ENCODE measurements at regions not wholly inside any gene's neighbourhood (a gene's known extent, or its start where the extent isn't known, plus 50 kb on each side); places are given as distances from the start of the nearest gene placed in this dataset.

DNA sequence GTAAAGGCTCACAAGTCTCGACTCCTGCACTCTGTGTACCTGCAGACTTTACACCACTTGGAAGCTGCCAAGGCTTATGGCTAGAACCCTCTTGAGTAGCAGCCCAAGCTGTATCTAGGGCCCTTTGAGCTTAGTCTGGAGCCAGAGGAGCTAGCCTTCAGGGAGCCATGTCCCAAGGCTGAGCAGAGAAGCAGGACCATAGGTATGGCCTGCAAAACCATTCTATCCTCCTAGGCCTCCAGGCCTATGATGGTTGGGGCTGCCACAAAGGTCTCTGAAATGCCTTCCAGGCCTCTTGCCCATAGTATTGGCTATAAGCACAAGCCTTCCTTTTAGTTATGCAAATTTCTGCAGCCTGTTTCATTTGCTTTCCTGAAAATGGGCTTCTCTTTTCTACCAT lies 380.7 kb upstream of the CPXCR1 start:
- Histone ChIP-seq H3K4me3 (no peak overlapping the region), H3K4me1 (no peaks in the 10 kb centered on the region), H3K27ac (no peak overlapping the region), H3K27me3 (replicated peaks in 1 of 7) (no peaks in the 10 kb centered on the region), H3K36me3 (no peaks in the 10 kb centered on the region), H3K9me3 (peaks cover 4 to 30% (median 17%) of the 10 kb centered on the region in 8 donors)
- WGBS, 5 donors, result 64 to 89% (median 72%) methylated on average over 1 of the region's 1 CpG
- intact Hi-C loops (cut with DNase I; ENCODE audit: low total_unique reads), result no loop called here
- TF ChIP-seq POLR2AphosphoS5 (IDR thresholded peaks at IDR 0.05), result no peak
- TF ChIP-seq, protein P1, sequence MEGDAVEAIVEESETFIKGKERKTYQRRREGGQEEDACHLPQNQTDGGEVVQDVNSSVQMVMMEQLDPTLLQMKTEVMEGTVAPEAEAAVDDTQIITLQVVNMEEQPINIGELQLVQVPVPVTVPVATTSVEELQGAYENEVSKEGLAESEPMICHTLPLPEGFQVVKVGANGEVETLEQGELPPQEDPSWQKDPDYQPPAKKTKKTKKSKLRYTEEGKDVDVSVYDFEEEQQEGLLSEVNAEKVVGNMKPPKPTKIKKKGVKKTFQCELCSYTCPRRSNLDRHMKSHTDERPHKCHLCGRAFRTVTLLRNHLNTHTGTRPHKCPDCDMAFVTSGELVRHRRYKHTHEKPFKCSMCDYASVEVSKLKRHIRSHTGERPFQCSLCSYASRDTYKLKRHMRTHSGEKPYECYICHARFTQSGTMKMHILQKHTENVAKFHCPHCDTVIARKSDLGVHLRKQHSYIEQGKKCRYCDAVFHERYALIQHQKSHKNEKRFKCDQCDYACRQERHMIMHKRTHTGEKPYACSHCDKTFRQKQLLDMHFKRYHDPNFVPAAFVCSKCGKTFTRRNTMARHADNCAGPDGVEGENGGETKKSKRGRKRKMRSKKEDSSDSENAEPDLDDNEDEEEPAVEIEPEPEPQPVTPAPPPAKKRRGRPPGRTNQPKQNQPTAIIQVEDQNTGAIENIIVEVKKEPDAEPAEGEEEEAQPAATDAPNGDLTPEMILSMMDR (IDR thresholded peaks at IDR 0.05 in 8 of 11, conservative IDR thresholded peaks at IDR 0.05 in 3 of 11), result no peak
- TF ChIP-seq POLR2A (IDR thresholded peaks at IDR 0.05), result no peak
- DNase-seq, result no peak

DNA sequence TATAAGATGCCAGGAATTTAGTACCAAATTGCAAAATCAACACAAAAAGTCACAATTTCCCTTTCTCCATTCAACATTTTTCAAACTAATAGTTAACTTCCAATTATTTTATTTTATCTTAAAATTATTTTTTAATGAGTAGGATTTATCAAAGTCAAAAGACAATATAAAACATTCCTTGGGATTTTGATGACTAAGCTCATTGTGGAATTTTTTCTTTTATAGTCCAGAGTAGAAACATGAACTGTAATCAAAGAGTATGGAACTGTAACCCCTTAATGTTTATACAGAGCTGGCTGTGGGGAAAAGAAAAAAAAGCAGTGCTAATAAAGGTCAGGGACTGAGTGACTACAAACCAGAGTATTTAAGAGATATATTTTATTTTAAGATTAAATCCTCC lies 368.6 kb upstream of the CPXCR1 start:
- H3K27me3 ChIP-seq (replicated peaks in 1 of 7), result no peaks in the 10 kb centered on the region

DNA sequence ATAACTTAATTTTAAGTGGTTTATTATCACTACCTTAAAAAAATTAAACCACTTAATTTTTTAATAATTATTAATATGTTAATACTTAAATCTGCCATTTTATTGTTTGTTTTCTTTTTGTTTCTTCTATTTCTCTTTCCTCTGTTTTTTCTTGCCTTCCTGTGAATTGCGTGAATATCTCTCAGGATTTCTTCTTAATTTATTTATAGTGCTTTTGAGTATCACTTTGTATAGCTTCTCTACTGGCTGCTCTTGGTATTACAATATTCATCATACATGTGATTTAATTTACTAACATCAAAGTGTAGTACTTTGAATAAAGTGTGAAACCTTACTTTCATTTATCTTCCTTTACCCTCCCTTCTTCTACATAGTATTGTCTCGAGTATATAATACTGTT lies 349.5 kb upstream of the CPXCR1 start:
- WGBS, 5 donors, result 63 to 85% (median 70%) methylated on average over 2 of the region's 2 CpGs
- H3K27ac ChIP-seq, result no peak overlapping the region
- no peak for TF ChIP-seq POLR2AphosphoS5 (IDR thresholded peaks at IDR 0.05)
- TF ChIP-seq, protein P1 (IDR thresholded peaks at IDR 0.05 in 8 of 11, conservative IDR thresholded peaks at IDR 0.05 in 3 of 11), result no peak
- no peak for TF ChIP-seq POLR2A (IDR thresholded peaks at IDR 0.05)
- H3K4me1 ChIP-seq, result no peaks in the 10 kb centered on the region
- no peaks in the 10 kb centered on the region for H3K27me3 ChIP-seq (replicated peaks in 1 of 7)
- no peak overlapping the region for H3K4me3 ChIP-seq
- DNase-seq, result no peak
- intact Hi-C loops (cut with DNase I; ENCODE audit: low total_unique reads), result no loop called here
- H3K9me3 ChIP-seq, result no peaks in the 10 kb centered on the region
- H3K36me3 ChIP-seq, result no peaks in the 10 kb centered on the region

More for the DNA sequence above, 368.6 kb upstream of the CPXCR1 start:
- no peak overlapping the region for H3K27ac ChIP-seq
- no peaks in the 10 kb centered on the region for H3K4me1 ChIP-seq
- no peak overlapping the region for H3K4me3 ChIP-seq
- intact Hi-C loops (cut with DNase I; ENCODE audit: low total_unique reads), result no loop called here
- DNase-seq, result no peak
- H3K36me3 ChIP-seq, result no peaks in the 10 kb centered on the region
- TF ChIP-seq POLR2AphosphoS5 (IDR thresholded peaks at IDR 0.05), result no peak
- peaks cover 0 to 7% (median 0%) of the 10 kb centered on the region in 8 donors for H3K9me3 ChIP-seq

DNA sequence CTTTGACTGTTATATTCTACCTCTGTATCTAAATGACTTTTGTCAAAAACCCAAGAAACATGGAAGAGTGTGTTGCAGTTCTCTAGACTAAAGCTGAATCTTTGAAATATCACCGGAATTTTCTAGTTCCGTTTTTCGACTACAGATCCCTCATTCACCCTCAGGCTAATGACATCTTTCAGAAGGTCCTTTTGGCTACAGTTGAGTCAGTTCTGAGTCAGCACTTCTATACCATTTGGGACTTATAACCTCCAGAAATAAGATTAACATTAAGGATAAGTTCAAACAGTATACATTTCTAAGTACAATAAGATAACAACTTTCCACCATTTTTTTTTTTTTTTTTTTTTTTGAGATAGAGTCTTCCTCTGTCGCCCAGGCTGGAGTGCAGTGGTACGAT lies 331.0 kb upstream of the CPXCR1 start:
- Histone ChIP-seq H3K27me3 (replicated peaks in 1 of 7) (no peaks in the 10 kb centered on the region), H3K27ac (no peak overlapping the region), H3K36me3 (no peaks in the 10 kb centered on the region), H3K9me3 (no peaks in the 10 kb centered on the region), H3K4me1 (no peaks in the 10 kb centered on the region), H3K4me3 (no peak overlapping the region)
- intact Hi-C loops (cut with DNase I; ENCODE audit: low total_unique reads), result no loop called here
- no peak for DNase-seq
- 84 to 90% (median 86%) methylated on average over 5 of the region's 5 CpGs for WGBS, 5 donors
- TF ChIP-seq, protein P1 (IDR thresholded peaks at IDR 0.05 in 8 of 11, conservative IDR thresholded peaks at IDR 0.05 in 3 of 11), result no peak
- TF ChIP-seq POLR2A (IDR thresholded peaks at IDR 0.05) (no peak), POLR2AphosphoS5 (IDR thresholded peaks at IDR 0.05) (no peak)

DNA sequence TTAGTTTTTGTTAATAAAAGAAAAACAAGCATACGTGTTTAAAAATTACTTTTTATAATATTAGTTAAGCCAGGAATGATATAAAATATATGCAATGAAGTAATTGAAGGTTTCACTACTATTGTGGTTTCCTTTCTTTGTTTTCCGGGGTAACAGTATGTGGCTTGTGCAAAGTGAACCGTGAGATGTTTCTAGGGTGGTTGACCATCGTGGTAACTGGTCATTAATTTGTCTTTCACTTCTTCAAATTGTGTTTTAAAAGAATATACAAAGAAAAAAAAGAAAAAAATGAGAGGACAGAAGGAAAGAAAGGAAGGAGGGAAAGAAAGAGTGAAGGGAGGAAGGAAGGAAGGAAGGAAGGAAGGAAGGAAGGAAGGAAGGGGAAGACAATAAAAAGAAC lies 330.1 kb upstream of the CPXCR1 start:
- TF ChIP-seq, protein P1 (IDR thresholded peaks at IDR 0.05 in 8 of 11, conservative IDR thresholded peaks at IDR 0.05 in 3 of 11), result no peak
- TF ChIP-seq POLR2A (IDR thresholded peaks at IDR 0.05), result no peak
- TF ChIP-seq POLR2AphosphoS5 (IDR thresholded peaks at IDR 0.05), result no peak
- Histone ChIP-seq H3K9me3 (no peaks in the 10 kb centered on the region), H3K4me3 (no peak overlapping the region), H3K27me3 (replicated peaks in 1 of 7) (no peaks in the 10 kb centered on the region), H3K4me1 (no peaks in the 10 kb centered on the region), H3K27ac (no peak overlapping the region), H3K36me3 (no peaks in the 10 kb centered on the region)
- WGBS, 5 donors, result 45 to 52% (median 49%) methylated on average over 4 of the region's 4 CpGs
- intact Hi-C loops (cut with DNase I; ENCODE audit: low total_unique reads), result no loop called here
- no peak for DNase-seq
